Endothelial cell (in vitro differentiated cells): ENCODE measurements at regions not wholly inside any gene's neighbourhood (a gene's known extent, or its start where the extent isn't known, plus 50 kb on each side); places are given as distances from the start of the nearest gene placed in this dataset.

Experiments used
- DNase-seq: peaks from one replicate; pipeline ENCODE4 v3.0.0; 2021; ENCODE audit warnings: low spot score
- H3K27ac Mint-ChIP-seq: one replicate; pipeline ENCODE4 v1.8.0; 2021; ENCODE audit warnings: mixed read lengths, inconsistent platforms; ENCODE audit not compliant: unreplicated experiment
- H3K27me3 Mint-ChIP-seq: one replicate; pipeline ENCODE4 v1.8.0; 2021; ENCODE audit warnings: mild to moderate bottlenecking, moderate library complexity, mixed read lengths, inconsistent platforms; ENCODE audit not compliant: unreplicated experiment
- H3K36me3 Mint-ChIP-seq: one replicate; pipeline ENCODE4 v1.8.0; 2021; ENCODE audit warnings: mild to moderate bottlenecking, low read depth, mixed read lengths, inconsistent platforms; ENCODE audit not compliant: unreplicated experiment
- H3K4me1 Mint-ChIP-seq: one replicate; pipeline ENCODE4 v1.8.0; 2021; ENCODE audit warnings: mild to moderate bottlenecking, mixed read lengths, inconsistent platforms; ENCODE audit not compliant: unreplicated experiment
- H3K4me3 Mint-ChIP-seq: one replicate; pipeline ENCODE4 v1.8.0; 2021; ENCODE audit warnings: mild to moderate bottlenecking, mixed read lengths, inconsistent platforms; ENCODE audit not compliant: unreplicated experiment
- H3K9me3 Mint-ChIP-seq: one replicate; pipeline ENCODE4 v1.8.0; 2021; ENCODE audit warnings: mixed read lengths, inconsistent platforms; ENCODE audit not compliant: unreplicated experiment
- TF ChIP-seq, protein P1 (sequence below): fragments of 200-600 bp; sonication (generic); IDR thresholded peaks from one replicate; pipeline ENCODE4 v1.5.0; 2021; ENCODE audit warnings: antibody characterized with exemption; ENCODE audit not compliant: unreplicated experiment

DNA sequence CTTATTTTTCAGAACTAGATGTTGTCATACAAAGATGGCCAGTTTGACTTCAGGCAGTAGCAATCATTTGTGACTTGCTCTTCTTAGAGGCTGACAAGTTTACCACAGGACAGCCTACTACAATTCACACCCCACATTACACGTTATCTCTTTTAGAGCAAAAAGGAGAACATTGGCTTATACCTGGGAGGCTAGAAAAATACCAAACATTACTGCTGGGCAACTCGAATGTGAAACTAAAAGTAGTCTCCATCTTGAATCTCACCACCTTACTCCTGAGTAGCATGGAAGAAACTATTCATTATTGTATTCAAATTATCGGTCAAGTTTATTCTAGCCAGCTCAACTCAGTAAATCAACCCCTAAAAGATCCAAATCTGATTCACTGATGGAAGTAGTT is 90.7 kb upstream of the TMEM26 start:
- Mint-ChIP-seq H3K27ac (no peak overlapping the region), H3K27me3 (peaks cover 5% of the 10 kb centered on the region), H3K9me3 (no peaks in the 10 kb centered on the region), H3K4me1 (peaks cover 4% of the 10 kb centered on the region), H3K36me3 (no peaks in the 10 kb centered on the region), H3K4me3 (no peak overlapping the region)
- no peak for DNase-seq
- TF ChIP-seq, protein P1, sequence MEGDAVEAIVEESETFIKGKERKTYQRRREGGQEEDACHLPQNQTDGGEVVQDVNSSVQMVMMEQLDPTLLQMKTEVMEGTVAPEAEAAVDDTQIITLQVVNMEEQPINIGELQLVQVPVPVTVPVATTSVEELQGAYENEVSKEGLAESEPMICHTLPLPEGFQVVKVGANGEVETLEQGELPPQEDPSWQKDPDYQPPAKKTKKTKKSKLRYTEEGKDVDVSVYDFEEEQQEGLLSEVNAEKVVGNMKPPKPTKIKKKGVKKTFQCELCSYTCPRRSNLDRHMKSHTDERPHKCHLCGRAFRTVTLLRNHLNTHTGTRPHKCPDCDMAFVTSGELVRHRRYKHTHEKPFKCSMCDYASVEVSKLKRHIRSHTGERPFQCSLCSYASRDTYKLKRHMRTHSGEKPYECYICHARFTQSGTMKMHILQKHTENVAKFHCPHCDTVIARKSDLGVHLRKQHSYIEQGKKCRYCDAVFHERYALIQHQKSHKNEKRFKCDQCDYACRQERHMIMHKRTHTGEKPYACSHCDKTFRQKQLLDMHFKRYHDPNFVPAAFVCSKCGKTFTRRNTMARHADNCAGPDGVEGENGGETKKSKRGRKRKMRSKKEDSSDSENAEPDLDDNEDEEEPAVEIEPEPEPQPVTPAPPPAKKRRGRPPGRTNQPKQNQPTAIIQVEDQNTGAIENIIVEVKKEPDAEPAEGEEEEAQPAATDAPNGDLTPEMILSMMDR = no peak

DNA sequence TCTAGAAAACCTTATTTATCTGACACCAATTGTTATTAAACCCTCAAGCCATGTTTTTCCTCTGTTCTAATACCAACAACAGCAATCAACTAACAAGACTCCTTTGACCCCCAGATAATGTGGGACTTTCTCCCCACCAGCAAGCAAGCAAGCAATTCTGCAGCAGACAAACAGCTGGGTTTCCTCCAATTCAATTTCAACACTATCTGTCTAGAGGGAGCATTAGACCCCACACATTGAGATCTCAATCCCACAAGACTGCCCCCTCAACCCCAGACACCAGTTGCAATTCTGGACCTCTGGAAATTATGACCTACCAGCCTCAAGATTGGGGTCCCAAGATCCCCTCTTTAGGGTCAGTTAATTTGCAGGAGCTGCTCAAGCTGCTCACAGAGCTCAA is 89.4 kb upstream of the TMEM26 start:
- peaks cover 5% of the 10 kb centered on the region for H3K27me3 Mint-ChIP-seq
- H3K36me3 Mint-ChIP-seq = no peaks in the 10 kb centered on the region
- no peak for DNase-seq
- H3K4me1 Mint-ChIP-seq = peaks cover 4% of the 10 kb centered on the region
- TF ChIP-seq, protein P1 = no peak
- H3K27ac Mint-ChIP-seq = no peak overlapping the region
- H3K9me3 Mint-ChIP-seq = no peaks in the 10 kb centered on the region
- no peak overlapping the region for H3K4me3 Mint-ChIP-seq

DNA sequence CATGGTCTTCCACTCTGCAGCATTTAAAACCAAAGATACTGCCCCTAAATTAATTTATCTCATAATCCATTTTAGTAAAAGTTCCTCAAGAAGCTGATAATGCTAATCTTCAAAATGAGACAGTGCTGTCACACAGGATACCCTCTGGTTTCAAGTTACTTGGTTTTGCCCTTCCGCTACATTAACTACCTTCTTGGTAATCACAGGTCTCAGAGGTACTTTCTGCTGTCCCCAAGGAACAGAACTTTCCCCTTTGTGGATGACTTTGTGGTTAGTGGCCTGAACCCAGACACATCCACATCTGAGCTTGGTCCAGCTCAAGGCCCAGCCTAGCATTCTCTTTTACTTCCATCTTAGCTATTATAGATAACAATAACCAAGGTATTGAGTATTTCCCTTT is 88.8 kb upstream of the TMEM26 start:
- Mint-ChIP-seq H3K27me3 (peaks cover 5% of the 10 kb centered on the region), H3K27ac (no peak overlapping the region), H3K4me3 (no peak overlapping the region), H3K9me3 (no peaks in the 10 kb centered on the region), H3K4me1 (peaks cover 4% of the 10 kb centered on the region), H3K36me3 (no peaks in the 10 kb centered on the region)
- no peak for DNase-seq
- TF ChIP-seq, protein P1 = no peak

DNA sequence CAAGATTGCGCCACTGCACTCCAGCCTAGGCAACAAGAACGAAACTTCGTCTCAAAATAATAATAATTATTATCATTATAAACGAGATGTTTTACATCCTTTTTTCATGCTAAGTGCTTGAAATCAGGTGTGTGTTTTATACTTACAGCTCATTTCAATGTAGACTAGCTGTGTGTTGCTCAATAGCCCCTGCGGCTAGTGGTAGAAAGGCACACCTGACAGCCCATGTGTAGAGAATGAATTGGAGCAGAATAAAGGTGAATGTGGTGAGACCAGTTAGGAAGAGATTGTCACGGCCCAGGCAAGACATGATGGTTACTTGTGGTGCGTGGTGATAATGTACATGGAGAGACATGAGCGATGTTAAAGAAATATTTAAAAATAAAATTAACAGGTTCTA is 86.7 kb upstream of the TMEM26 start:
- DNase-seq = no peak
- H3K27me3 Mint-ChIP-seq = peaks cover 5% of the 10 kb centered on the region
- no peaks in the 10 kb centered on the region for H3K36me3 Mint-ChIP-seq
- H3K9me3 Mint-ChIP-seq = no peaks in the 10 kb centered on the region
- TF ChIP-seq, protein P1 = no peak
- H3K27ac Mint-ChIP-seq = no peak overlapping the region
- H3K4me3 Mint-ChIP-seq = no peak overlapping the region
- peaks cover 4% of the 10 kb centered on the region for H3K4me1 Mint-ChIP-seq

DNA sequence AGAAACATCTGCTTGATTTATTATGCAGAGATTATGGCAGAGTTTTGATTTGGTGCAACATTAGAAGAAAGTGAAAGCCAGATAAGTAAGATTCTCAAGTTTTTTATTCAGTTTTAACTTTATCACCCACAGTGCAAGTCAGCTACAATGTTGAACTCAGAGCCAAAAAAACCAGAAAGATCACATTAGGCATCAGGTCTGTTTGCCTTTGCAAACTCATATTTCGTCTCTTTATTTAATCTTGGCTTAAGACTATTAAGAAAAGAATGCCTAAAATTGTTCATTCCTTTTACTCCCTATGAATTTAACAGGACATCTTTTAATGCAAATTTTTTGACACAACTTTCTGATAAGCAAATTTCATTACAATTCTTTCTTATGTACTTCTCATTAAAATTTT is 76.0 kb upstream of the TMEM26 start:
- TF ChIP-seq, protein P1 = no peak
- no peak overlapping the region for H3K27ac Mint-ChIP-seq
- no peaks in the 10 kb centered on the region for H3K27me3 Mint-ChIP-seq
- no peaks in the 10 kb centered on the region for H3K36me3 Mint-ChIP-seq
- H3K4me1 Mint-ChIP-seq = no peaks in the 10 kb centered on the region
- DNase-seq = no peak
- H3K9me3 Mint-ChIP-seq = no peaks in the 10 kb centered on the region
- no peak overlapping the region for H3K4me3 Mint-ChIP-seq
